ENCODE measurements at regions not wholly inside any gene's neighbourhood (a gene's known extent, or its start where the extent isn't known, plus 50 kb on each side); places are given as distances from the start of the nearest gene placed in this dataset.

GRCh38 chr3:63228087-63228486 is 50.0 kb upstream of the SYNPR start:
- no peak for TF ChIP-seq TAF1 (IDR thresholded peaks at IDR 0.05; ENCODE audit: low read depth)
- TF ChIP-seq EP300 (IDR thresholded peaks at IDR 0.05; ENCODE audit: borderline replicate concordance), result no peak
